DOHH2 (cell line): ENCODE measurements at regions not wholly inside any gene's neighbourhood (a gene's known extent, or its start where the extent isn't known, plus 50 kb on each side); places are given as distances from the start of the nearest gene placed in this dataset.

Experiments
- EZH2phosphoT487 ChIP-seq: fragments of 200-600 bp; sonication (generic); IDR thresholded peaks from 2 replicates; pipeline ENCODE4 v1.6.1; 2017; ENCODE audit warnings: borderline replicate concordance, mild to moderate bottlenecking, antibody characterized with exemption, low read length, moderate library complexity, mixed read lengths
- TF ChIP-seq, protein P1 (sequence below): fragments of 200-600 bp; sonication (generic); IDR thresholded peaks from one replicate; pipeline ENCODE4 v1.5.1; 2014; ENCODE audit warnings: antibody characterized with exemption, mild to moderate bottlenecking, low read depth, low read length; ENCODE audit not compliant: poor library complexity, severe bottlenecking

DNA sequence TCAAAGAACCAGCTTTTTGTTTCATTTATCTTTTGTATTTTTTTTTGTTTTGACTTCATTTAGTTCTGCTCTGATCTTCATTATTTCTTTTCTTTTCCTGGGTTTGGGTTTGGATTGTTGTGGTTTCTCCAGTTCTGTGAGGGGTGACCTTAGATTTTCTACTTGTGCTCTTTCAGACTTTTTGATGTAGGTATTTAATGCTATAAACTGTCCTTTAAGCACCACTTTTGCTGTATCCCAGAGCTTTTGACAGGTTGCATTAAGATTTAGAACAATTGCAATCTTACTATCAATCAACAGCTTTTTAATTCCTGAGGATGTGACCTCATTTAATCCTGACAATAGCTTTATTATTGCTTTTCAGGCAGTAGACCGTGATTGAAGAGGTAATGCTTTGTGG lies 94.3 kb downstream of the ZNF280B start:
- TF ChIP-seq, protein P1, sequence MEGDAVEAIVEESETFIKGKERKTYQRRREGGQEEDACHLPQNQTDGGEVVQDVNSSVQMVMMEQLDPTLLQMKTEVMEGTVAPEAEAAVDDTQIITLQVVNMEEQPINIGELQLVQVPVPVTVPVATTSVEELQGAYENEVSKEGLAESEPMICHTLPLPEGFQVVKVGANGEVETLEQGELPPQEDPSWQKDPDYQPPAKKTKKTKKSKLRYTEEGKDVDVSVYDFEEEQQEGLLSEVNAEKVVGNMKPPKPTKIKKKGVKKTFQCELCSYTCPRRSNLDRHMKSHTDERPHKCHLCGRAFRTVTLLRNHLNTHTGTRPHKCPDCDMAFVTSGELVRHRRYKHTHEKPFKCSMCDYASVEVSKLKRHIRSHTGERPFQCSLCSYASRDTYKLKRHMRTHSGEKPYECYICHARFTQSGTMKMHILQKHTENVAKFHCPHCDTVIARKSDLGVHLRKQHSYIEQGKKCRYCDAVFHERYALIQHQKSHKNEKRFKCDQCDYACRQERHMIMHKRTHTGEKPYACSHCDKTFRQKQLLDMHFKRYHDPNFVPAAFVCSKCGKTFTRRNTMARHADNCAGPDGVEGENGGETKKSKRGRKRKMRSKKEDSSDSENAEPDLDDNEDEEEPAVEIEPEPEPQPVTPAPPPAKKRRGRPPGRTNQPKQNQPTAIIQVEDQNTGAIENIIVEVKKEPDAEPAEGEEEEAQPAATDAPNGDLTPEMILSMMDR: no peak
- no peak for TF ChIP-seq EZH2phosphoT487
